Stomach (tissue), 4 donors: ENCODE measurements at regions not wholly inside any gene's neighbourhood (a gene's known extent, or its start where the extent isn't known, plus 50 kb on each side); places are given as distances from the start of the nearest gene placed in this dataset.

Experiments used
- POLR2A ChIP-seq, 4 donors: fragments of 450-650 bp; IDR thresholded peaks; one replicate each; pipeline ENCODE4 v1.6.1; 2016; ENCODE audit warnings: antibody characterized with exemption in 4 of 4, control low read depth in 2 of 4, mild to moderate bottlenecking in 1 of 4, moderate library complexity in 1 of 4
- TF ChIP-seq, protein P1 (sequence below), 7 experiments: fragments of 450-650 bp in 4 of 7; fragments of 200-600 bp in 3 of 7; sonication (generic) in 3 of 7; IDR thresholded peaks; one replicate each; pipeline ENCODE4 v1.5.1; 2016 to 2019; ENCODE audit warnings: antibody characterized with exemption in 7 of 7, control low read depth in 2 of 7, mild to moderate bottlenecking in 1 of 7

DNA sequence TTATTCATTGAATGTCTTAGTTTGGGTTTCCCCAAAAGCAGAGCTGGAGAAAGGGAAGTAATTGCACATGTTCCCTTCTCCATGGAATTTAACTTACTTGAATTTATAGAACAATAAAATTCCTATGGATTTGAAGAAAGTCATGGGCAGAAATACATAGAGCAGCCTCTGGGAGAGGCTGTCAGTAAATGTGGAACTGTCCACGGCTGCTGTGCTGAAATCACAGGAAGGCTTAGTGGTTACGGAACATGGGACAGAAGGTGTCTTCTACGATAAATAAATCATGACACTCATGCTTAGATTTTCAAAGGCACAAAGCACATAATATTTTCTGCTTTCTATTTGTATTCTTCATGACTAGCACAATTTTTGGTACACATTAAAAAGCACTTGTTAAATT, 440.6 kb upstream of the IZUMO3 start:
- TF ChIP-seq POLR2A (IDR thresholded peaks at IDR 0.05) = no peak
- TF ChIP-seq, protein P1, sequence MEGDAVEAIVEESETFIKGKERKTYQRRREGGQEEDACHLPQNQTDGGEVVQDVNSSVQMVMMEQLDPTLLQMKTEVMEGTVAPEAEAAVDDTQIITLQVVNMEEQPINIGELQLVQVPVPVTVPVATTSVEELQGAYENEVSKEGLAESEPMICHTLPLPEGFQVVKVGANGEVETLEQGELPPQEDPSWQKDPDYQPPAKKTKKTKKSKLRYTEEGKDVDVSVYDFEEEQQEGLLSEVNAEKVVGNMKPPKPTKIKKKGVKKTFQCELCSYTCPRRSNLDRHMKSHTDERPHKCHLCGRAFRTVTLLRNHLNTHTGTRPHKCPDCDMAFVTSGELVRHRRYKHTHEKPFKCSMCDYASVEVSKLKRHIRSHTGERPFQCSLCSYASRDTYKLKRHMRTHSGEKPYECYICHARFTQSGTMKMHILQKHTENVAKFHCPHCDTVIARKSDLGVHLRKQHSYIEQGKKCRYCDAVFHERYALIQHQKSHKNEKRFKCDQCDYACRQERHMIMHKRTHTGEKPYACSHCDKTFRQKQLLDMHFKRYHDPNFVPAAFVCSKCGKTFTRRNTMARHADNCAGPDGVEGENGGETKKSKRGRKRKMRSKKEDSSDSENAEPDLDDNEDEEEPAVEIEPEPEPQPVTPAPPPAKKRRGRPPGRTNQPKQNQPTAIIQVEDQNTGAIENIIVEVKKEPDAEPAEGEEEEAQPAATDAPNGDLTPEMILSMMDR (IDR thresholded peaks at IDR 0.05) = no peak
